Ovary (tissue), 1 donor: ENCODE measurements at regions not wholly inside any gene's neighbourhood (a gene's known extent, or its start where the extent isn't known, plus 50 kb on each side); places are given as distances from the start of the nearest gene placed in this dataset.

ENCODE experiments used
- EP300 ChIP-seq: sonication (generic); formaldehyde crosslinking; IDR thresholded peaks from one replicate; pipeline ENCODE4 v1.6.1; 2017; ENCODE audit warnings: antibody characterized with exemption
- POLR2A ChIP-seq: fragments of 450-650 bp; IDR thresholded peaks from one replicate; pipeline ENCODE4 v1.6.1; 2017; ENCODE audit warnings: antibody characterized with exemption, mild to moderate bottlenecking, moderate library complexity

GRCh38 chr9:88278036-88278435 lies 110.2 kb upstream of the SPIN1 start:
- TF ChIP-seq POLR2A = no peak
- TF ChIP-seq EP300 = no peak
